IMR-90 (cell line): ENCODE measurements at regions not wholly inside any gene's neighbourhood (a gene's known extent, or its start where the extent isn't known, plus 50 kb on each side); places are given as distances from the start of the nearest gene placed in this dataset.

ENCODE experiments used
- ATAC-seq: fragments of 200-7000 bp; cut with Tn5 transposase; 2 replicates; pipeline ENCODE4 v1.9.1; 2020; ENCODE audit warnings: low read depth, mild to moderate bottlenecking, moderate library complexity
- BruUV-seq: library from RNA; stranded (reverse); fragments of 400-500 nt; replicated peaks from 2 replicates; lab custom pipeline; 2021; lab: Mats Ljungman, UMichigan
- CTCF ChIA-PET: fragments of 300-600 bp; formaldehyde crosslinking; extraction: SDS; loops from one replicate; lab custom pipeline; 2021; ENCODE audit warnings: antibody characterized with exemption; lab: Yijun Ruan, JAX
- POLR2A ChIA-PET: fragments of 300-600 bp; sonication (Branson Sonifier 250); formaldehyde crosslinking; loops from one replicate; lab custom pipeline; 2022; ENCODE audit warnings: antibody characterized with exemption; ENCODE audit not compliant: unreplicated experiment; lab: Charles Lee
- DNase-seq: peaks from one replicate; pipeline ENCODE4 v3.0.0; 2013
- H2AFZ ChIP-seq: replicated peaks from 2 replicates; pipeline ENCODE3; 2013; ENCODE audit warnings: low read length, mild to moderate bottlenecking; ENCODE audit not compliant: poor library complexity
- H2AK5ac ChIP-seq: 2 replicates; pipeline ENCODE4 v1.6.1; 2013; ENCODE audit warnings: low read depth, low read length, inconsistent platforms
- H2AK9ac ChIP-seq: replicated peaks from 2 replicates; pipeline ENCODE3; 2013; ENCODE audit warnings: mild to moderate bottlenecking, low read depth, low read length, moderate library complexity; ENCODE audit not compliant: poor library complexity
- H2BK120ac ChIP-seq: 2 replicates; pipeline ENCODE4 v1.6.1; 2013; ENCODE audit warnings: low read depth, low read length, inconsistent platforms
- H2BK15ac ChIP-seq: 3 replicates; pipeline ENCODE4 v1.6.1; 2013; ENCODE audit warnings: low read depth, low read length, inconsistent platforms
- H2BK20ac ChIP-seq: 2 replicates; pipeline ENCODE4 v1.6.1; 2013; ENCODE audit warnings: low read depth, mild to moderate bottlenecking, inconsistent platforms, low read length, moderate library complexity
- H2BK5ac ChIP-seq: 2 replicates; pipeline ENCODE4 v1.6.1; 2013; ENCODE audit warnings: mild to moderate bottlenecking, low read depth, low read length, inconsistent platforms; ENCODE audit not compliant: poor library complexity, severe bottlenecking
- H3K14ac ChIP-seq: replicated peaks from 2 replicates; pipeline ENCODE4 v1.6.1; 2013; ENCODE audit warnings: low read depth, low read length, inconsistent platforms
- H3K18ac ChIP-seq: 2 replicates; pipeline ENCODE4 v1.6.1; 2013; ENCODE audit warnings: low read depth, low read length, control low read depth
- H3K23ac ChIP-seq: 2 replicates; pipeline ENCODE4 v1.6.1; 2013; ENCODE audit warnings: low read depth, low read length, inconsistent platforms
- H3K27ac ChIP-seq: 2 replicates; pipeline ENCODE4 v1.5.1; 2013; ENCODE audit warnings: mild to moderate bottlenecking, control low read depth, low read length; ENCODE audit not compliant: insufficient read depth
- H3K27me3 ChIP-seq: 2 replicates; pipeline ENCODE4 v1.6.1; 2013; ENCODE audit warnings: low read length; ENCODE audit not compliant: control insufficient read depth, insufficient read depth
- H3K36me3 ChIP-seq: 2 replicates; pipeline ENCODE4 v1.6.1; 2013; ENCODE audit warnings: low read length, mixed read lengths; ENCODE audit not compliant: control insufficient read depth, insufficient read depth
- H3K4ac ChIP-seq: 2 replicates; pipeline ENCODE4 v1.6.1; 2013; ENCODE audit warnings: low read depth, low read length, inconsistent platforms
- H3K4me1 ChIP-seq: 2 replicates; pipeline ENCODE4 v1.6.1; 2013; ENCODE audit warnings: low read length, mixed read lengths; ENCODE audit not compliant: control insufficient read depth, insufficient read depth
- H3K4me2 ChIP-seq: 2 replicates; pipeline ENCODE4 v1.6.1; 2013; ENCODE audit warnings: low read depth, mild to moderate bottlenecking, control low read depth, low read length, moderate library complexity
- H3K4me3 ChIP-seq: 2 replicates; pipeline ENCODE4 v1.5.1; 2013; ENCODE audit warnings: low read depth, mild to moderate bottlenecking, control low read depth, low read length, moderate library complexity; ENCODE audit not compliant: insufficient read depth
- H3K56ac ChIP-seq: 2 replicates; pipeline ENCODE4 v1.6.1; 2013; ENCODE audit warnings: low read length, inconsistent platforms; ENCODE audit not compliant: insufficient read depth; ENCODE audit errors: extremely low read depth
- H3K79me1 ChIP-seq, 2 experiments: 2 replicates each; pipeline ENCODE4 v1.6.1; 2013; ENCODE audit warnings: low read length in 2 of 2, inconsistent platforms in 1 of 2, low read depth in 1 of 2
- H3K9ac ChIP-seq: 2 replicates; pipeline ENCODE4 v1.6.1; 2013; ENCODE audit warnings: low read depth, low read length, control low read depth
- H3K9me1 ChIP-seq: 2 replicates; pipeline ENCODE4 v1.6.1; 2013; ENCODE audit warnings: low read length, inconsistent platforms; ENCODE audit not compliant: insufficient read depth
- H3K9me3 ChIP-seq: 2 replicates; pipeline ENCODE4 v1.6.1; 2013; ENCODE audit warnings: low read length; ENCODE audit not compliant: control insufficient read depth, insufficient read depth
- H4K20me1 ChIP-seq: 2 replicates; pipeline ENCODE4 v1.6.1; 2013; ENCODE audit warnings: low read length, inconsistent platforms; ENCODE audit not compliant: insufficient read depth
- H4K5ac ChIP-seq: 2 replicates; pipeline ENCODE4 v1.6.1; 2013; ENCODE audit warnings: mild to moderate bottlenecking, low read depth, low read length, control low read depth
- H4K8ac ChIP-seq, 2 experiments: 2 replicates each; pipeline ENCODE4 v1.6.1; 2013; ENCODE audit warnings: low read depth in 2 of 2, low read length in 2 of 2, control low read depth in 1 of 2, inconsistent platforms in 1 of 2
- H4K91ac ChIP-seq: 2 replicates; pipeline ENCODE4 v1.6.1; 2013; ENCODE audit warnings: low read depth, low read length, inconsistent platforms; ENCODE audit not compliant: insufficient read depth
- BHLHE40 ChIP-seq: fragments of 150-350 bp; IDR thresholded peaks from 2 replicates; pipeline ENCODE4 v1.6.1; 2016; ENCODE audit warnings: mild to moderate bottlenecking, low read depth, low read length
- CEBPB ChIP-seq: IDR thresholded peaks from 2 replicates; pipeline ENCODE4 v1.6.1; 2012; ENCODE audit warnings: low read depth, low read length, improper control_type of control experiment
- CHD1 ChIP-seq: IDR thresholded peaks from 2 replicates; pipeline ENCODE4 v1.6.1; 2012; ENCODE audit warnings: low read depth, low read length, improper control_type of control experiment
- CTCF ChIP-seq: conservative IDR thresholded peaks from 2 replicates; pipeline ENCODE4 v1.5.1; 2012; ENCODE audit warnings: mild to moderate bottlenecking, low read depth, low read length, improper control_type of control experiment
- ELK1 ChIP-seq: fragments of 150-350 bp; IDR thresholded peaks from 2 replicates; pipeline ENCODE4 v1.6.1; 2016; ENCODE audit warnings: low read depth, mild to moderate bottlenecking, low read length, moderate library complexity, borderline replicate concordance
- FOS ChIP-seq: fragments of 150-350 bp; IDR thresholded peaks from 2 replicates; pipeline ENCODE4 v1.6.1; 2016; ENCODE audit warnings: low read depth, low read length
- MAFK ChIP-seq: IDR thresholded peaks from 2 replicates; pipeline ENCODE4 v1.6.1; 2012; ENCODE audit warnings: low read depth, low read length, improper control_type of control experiment
- MAZ ChIP-seq: IDR thresholded peaks from 2 replicates; pipeline ENCODE4 v1.6.1; 2012; ENCODE audit warnings: low read depth, mild to moderate bottlenecking, low read length, improper control_type of control experiment, moderate library complexity, borderline replicate concordance
- MXI1 ChIP-seq: IDR thresholded peaks from 2 replicates; pipeline ENCODE4 v1.6.1; 2012; ENCODE audit warnings: low read depth, mild to moderate bottlenecking, low read length, moderate library complexity, borderline replicate concordance
- NFE2L2 ChIP-seq: fragments of 150-350 bp; IDR thresholded peaks from 2 replicates; pipeline ENCODE4 v1.6.1; 2016; ENCODE audit warnings: low read depth, mild to moderate bottlenecking, low read length
- POLR2A ChIP-seq: IDR thresholded peaks from 2 replicates; pipeline ENCODE4 v1.6.1; 2012; ENCODE audit warnings: mild to moderate bottlenecking, low read depth, low read length
- RAD21 ChIP-seq: IDR thresholded peaks from 2 replicates; pipeline ENCODE4 v1.6.1; 2012; ENCODE audit warnings: low read length, improper control_type of control experiment
- RCOR1 ChIP-seq: IDR thresholded peaks from 2 replicates; pipeline ENCODE4 v1.6.1; 2012; ENCODE audit warnings: mild to moderate bottlenecking, low read length, improper control_type of control experiment; ENCODE audit not compliant: insufficient replicate concordance
- RFX5 ChIP-seq: IDR thresholded peaks from 2 replicates; pipeline ENCODE4 v1.8.0; 2012; ENCODE audit warnings: low read depth, mild to moderate bottlenecking, low read length, moderate library complexity
- SMC3 ChIP-seq: fragments of 150-350 bp; IDR thresholded peaks from 2 replicates; pipeline ENCODE4 v1.6.1; 2016; ENCODE audit warnings: low read depth, mild to moderate bottlenecking, antibody characterized with exemption, low read length, moderate library complexity
- USF2 ChIP-seq: fragments of 150-350 bp; IDR thresholded peaks from 2 replicates; pipeline ENCODE4 v1.6.1; 2017; ENCODE audit warnings: mild to moderate bottlenecking, antibody characterized with exemption, low read length, low read depth
- WGBS, 2 experiments: methylation state at CpG; one replicate each; pipeline versions ENCODE4 v1.1.5 to v1.1.7; 2013; ENCODE audit warnings: missing lambda C conversion rate in 2 of 2; ENCODE audit not compliant: insufficient read length in 1 of 2; ENCODE audit errors: extremely low coverage in 2 of 2; 5-methylcytosine and 5-hydroxymethylcytosine counted together
- dilution Hi-C: fragments of 300-500 bp; cut with HindIII; formaldehyde crosslinking; loops from one replicate; pipeline ENCODE4 v1.14.3; 2018; ENCODE audit warnings: low sequenced_read_pairs; ENCODE audit not compliant: unreplicated experiment
- in situ Hi-C: fragments of 300-500 bp; cut with MboI; formaldehyde crosslinking; loops from 3 replicates; pipeline ENCODE4 v1.14.3; 2019; ENCODE audit warnings: low sequenced_read_pairs, inconsistent platforms, mixed read lengths
- intact Hi-C: fragments of 100-400 bp; cut with micrococcal nuclease; formaldehyde crosslinking; loops from 2 replicates; pipeline ENCODE4 v1.10.0; 2022

- Histone ChIP-seq H3K4me1 (no peaks in the 10 kb centered on the region), H3K14ac (no peak overlapping the region), H2BK15ac (no peak overlapping the region), H4K20me1 (no peaks in the 10 kb centered on the region), H2BK120ac (no peak overlapping the region), H4K5ac (no peak overlapping the region), H2BK20ac (no peak overlapping the region), H3K79me1 (no peaks in the 10 kb centered on the region), H3K27me3 (no peaks in the 10 kb centered on the region), H4K91ac (no peak overlapping the region), H3K4ac (no peak overlapping the region), H3K56ac (no peak overlapping the region), H3K4me2 (no peak overlapping the region), H3K9me1 (no peaks in the 10 kb centered on the region), H4K8ac (no peak overlapping the region), H3K23ac (no peak overlapping the region), H2AFZ (no peak overlapping the region), H3K4me3 (no peak overlapping the region), H3K9me3 (no peaks in the 10 kb centered on the region), H2BK5ac (no peak overlapping the region), H3K36me3 (no peaks in the 10 kb centered on the region), H2AK5ac (no peak overlapping the region), H3K9ac (no peak overlapping the region), H3K18ac (no peak overlapping the region), H2AK9ac (no peak overlapping the region), H3K27ac (no peak overlapping the region)
- ChIA-PET POLR2A (no interaction called here), CTCF (interaction anchor here (0.5 kb wide), 1 partner anchor 506 kb away, joined by 6 read pairs; no protein-coding TSS in a partner anchor)
- TF ChIP-seq NFE2L2 = no peak
- TF ChIP-seq BHLHE40 = no peak
- no peak for TF ChIP-seq RFX5
- no peak for TF ChIP-seq MAFK
- no peak for TF ChIP-seq SMC3
- TF ChIP-seq FOS = no peak
- TF ChIP-seq RAD21 = no peak
- no peak for TF ChIP-seq ELK1
- no peak for TF ChIP-seq CEBPB
- no peak for TF ChIP-seq CHD1
- no peak for TF ChIP-seq POLR2A
- TF ChIP-seq USF2 = no peak
- no peak for TF ChIP-seq MXI1
- TF ChIP-seq RCOR1 = no peak
- no peak for TF ChIP-seq MAZ
- TF ChIP-seq CTCF = no peak
- no CpG with 5 or more reads among the region's 3 CpGs for WGBS, 2 experiments
- DNase-seq (no peak), ATAC-seq (no peak)
- dilution Hi-C loops = no loop called here
- no TSS peak for BruUV-seq
- intact Hi-C loops = no loop called here
- in situ Hi-C loops = no loop called here
Measured at GRCh38 chr16:80107900-80108299, 432.9 kb upstream of the DYNLRB2 start.
